Endothelial cell (in vitro differentiated cells): ENCODE measurements at regions not wholly inside any gene's neighbourhood (a gene's known extent, or its start where the extent isn't known, plus 50 kb on each side); places are given as distances from the start of the nearest gene placed in this dataset.

Experiments
- DNase-seq: peaks from one replicate; pipeline ENCODE4 v3.0.0; 2021; ENCODE audit warnings: low spot score
- H3K27ac Mint-ChIP-seq: one replicate; pipeline ENCODE4 v1.8.0; 2021; ENCODE audit warnings: mixed read lengths, inconsistent platforms; ENCODE audit not compliant: unreplicated experiment
- H3K27me3 Mint-ChIP-seq: one replicate; pipeline ENCODE4 v1.8.0; 2021; ENCODE audit warnings: mild to moderate bottlenecking, moderate library complexity, mixed read lengths, inconsistent platforms; ENCODE audit not compliant: unreplicated experiment
- H3K36me3 Mint-ChIP-seq: one replicate; pipeline ENCODE4 v1.8.0; 2021; ENCODE audit warnings: mild to moderate bottlenecking, low read depth, mixed read lengths, inconsistent platforms; ENCODE audit not compliant: unreplicated experiment
- H3K4me1 Mint-ChIP-seq: one replicate; pipeline ENCODE4 v1.8.0; 2021; ENCODE audit warnings: mild to moderate bottlenecking, mixed read lengths, inconsistent platforms; ENCODE audit not compliant: unreplicated experiment
- H3K4me3 Mint-ChIP-seq: one replicate; pipeline ENCODE4 v1.8.0; 2021; ENCODE audit warnings: mild to moderate bottlenecking, mixed read lengths, inconsistent platforms; ENCODE audit not compliant: unreplicated experiment
- H3K9me3 Mint-ChIP-seq: one replicate; pipeline ENCODE4 v1.8.0; 2021; ENCODE audit warnings: mixed read lengths, inconsistent platforms; ENCODE audit not compliant: unreplicated experiment
- TF ChIP-seq, protein P1 (sequence below): fragments of 200-600 bp; sonication (generic); IDR thresholded peaks from one replicate; pipeline ENCODE4 v1.5.0; 2021; ENCODE audit warnings: antibody characterized with exemption; ENCODE audit not compliant: unreplicated experiment

GRCh38 chr5:124234022-124234769 lies 512.2 kb downstream of the ZNF608 start:
- H3K9me3 Mint-ChIP-seq: no peaks in the 10 kb centered on the region
- no peaks in the 10 kb centered on the region for H3K36me3 Mint-ChIP-seq
- peaks cover 10% of the 10 kb centered on the region for H3K4me1 Mint-ChIP-seq
- no peak overlapping the region for H3K27ac Mint-ChIP-seq
- TF ChIP-seq, protein P1, sequence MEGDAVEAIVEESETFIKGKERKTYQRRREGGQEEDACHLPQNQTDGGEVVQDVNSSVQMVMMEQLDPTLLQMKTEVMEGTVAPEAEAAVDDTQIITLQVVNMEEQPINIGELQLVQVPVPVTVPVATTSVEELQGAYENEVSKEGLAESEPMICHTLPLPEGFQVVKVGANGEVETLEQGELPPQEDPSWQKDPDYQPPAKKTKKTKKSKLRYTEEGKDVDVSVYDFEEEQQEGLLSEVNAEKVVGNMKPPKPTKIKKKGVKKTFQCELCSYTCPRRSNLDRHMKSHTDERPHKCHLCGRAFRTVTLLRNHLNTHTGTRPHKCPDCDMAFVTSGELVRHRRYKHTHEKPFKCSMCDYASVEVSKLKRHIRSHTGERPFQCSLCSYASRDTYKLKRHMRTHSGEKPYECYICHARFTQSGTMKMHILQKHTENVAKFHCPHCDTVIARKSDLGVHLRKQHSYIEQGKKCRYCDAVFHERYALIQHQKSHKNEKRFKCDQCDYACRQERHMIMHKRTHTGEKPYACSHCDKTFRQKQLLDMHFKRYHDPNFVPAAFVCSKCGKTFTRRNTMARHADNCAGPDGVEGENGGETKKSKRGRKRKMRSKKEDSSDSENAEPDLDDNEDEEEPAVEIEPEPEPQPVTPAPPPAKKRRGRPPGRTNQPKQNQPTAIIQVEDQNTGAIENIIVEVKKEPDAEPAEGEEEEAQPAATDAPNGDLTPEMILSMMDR: no peak
- no peak overlapping the region for H3K4me3 Mint-ChIP-seq
- no peaks in the 10 kb centered on the region for H3K27me3 Mint-ChIP-seq
- DNase-seq: no peak

DNA sequence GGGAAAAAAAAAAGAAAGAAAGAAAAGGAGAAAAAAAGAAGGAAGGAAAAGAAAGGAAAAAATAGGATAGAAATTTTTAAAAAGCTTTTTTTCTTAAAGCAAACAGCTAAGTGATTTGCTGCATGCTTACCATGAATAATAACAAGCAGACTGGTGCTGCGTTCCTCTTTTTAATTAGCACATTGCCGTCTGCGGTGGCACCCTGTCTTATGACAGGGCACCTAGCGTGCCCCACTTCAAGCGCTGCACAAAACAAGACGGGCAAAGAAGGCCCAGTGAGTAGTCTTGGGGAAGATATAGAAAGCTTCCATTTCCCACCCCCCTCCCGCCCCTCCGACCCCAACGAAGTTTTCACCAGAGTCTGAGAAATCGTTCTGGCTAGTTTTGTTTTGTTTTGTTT lies 513.9 kb downstream of the ZNF608 start:
- no peaks in the 10 kb centered on the region for H3K9me3 Mint-ChIP-seq
- H3K36me3 Mint-ChIP-seq: no peaks in the 10 kb centered on the region
- TF ChIP-seq, protein P1: no peak
- no peak overlapping the region for H3K4me3 Mint-ChIP-seq
- peaks cover 10% of the 10 kb centered on the region for H3K4me1 Mint-ChIP-seq
- no peak for DNase-seq
- H3K27ac Mint-ChIP-seq: no peak overlapping the region
- H3K27me3 Mint-ChIP-seq: no peaks in the 10 kb centered on the region

- Mint-ChIP-seq H3K27ac (no peak overlapping the region), H3K27me3 (no peaks in the 10 kb centered on the region), H3K9me3 (no peaks in the 10 kb centered on the region), H3K36me3 (no peaks in the 10 kb centered on the region), H3K4me1 (peaks cover 10% of the 10 kb centered on the region), H3K4me3 (no peak overlapping the region)
- TF ChIP-seq, protein P1: no peak
- DNase-seq: no peak
Measured at GRCh38 chr5:124231802-124232201, 514.6 kb downstream of the ZNF608 start.

GRCh38 chr5:124231230-124231629 lies 515.2 kb downstream of the ZNF608 start:
- DNase-seq: no peak
- H3K4me1 Mint-ChIP-seq: peaks cover 7% of the 10 kb centered on the region
- H3K36me3 Mint-ChIP-seq: no peaks in the 10 kb centered on the region
- H3K27ac Mint-ChIP-seq: no peak overlapping the region
- H3K4me3 Mint-ChIP-seq: no peak overlapping the region
- TF ChIP-seq, protein P1: no peak
- H3K27me3 Mint-ChIP-seq: no peaks in the 10 kb centered on the region
- H3K9me3 Mint-ChIP-seq: no peaks in the 10 kb centered on the region

GRCh38 chr5:124230456-124230855 lies 516.0 kb downstream of the ZNF608 start:
- Mint-ChIP-seq H3K27ac (no peak overlapping the region), H3K4me3 (no peak overlapping the region), H3K9me3 (no peaks in the 10 kb centered on the region), H3K4me1 (peaks cover 7% of the 10 kb centered on the region), H3K36me3 (no peaks in the 10 kb centered on the region), H3K27me3 (no peaks in the 10 kb centered on the region)
- no peak for DNase-seq
- TF ChIP-seq, protein P1: no peak
